NCI-H2107 treated with DMSO at 0.1 percent for 48 hours (cell line): ENCODE measurements at regions not wholly inside any gene's neighbourhood (a gene's known extent, or its start where the extent isn't known, plus 50 kb on each side); places are given as distances from the start of the nearest gene placed in this dataset.

Experiments used
- DNase-seq: peaks from one replicate; lab custom pipeline; 2025; ENCODE audit not compliant: unreplicated experiment; lab: John Stamatoyannopoulos, UW

- DNase-seq: no peak
Measured at GRCh38 chr7:85462671-85463070, 275.8 kb upstream of the SEMA3D start.

GRCh38 chr7:85457911-85458310 is 271.1 kb upstream of the SEMA3D start:
- no peak for DNase-seq

GRCh38 chr7:85456254-85456653 is 269.4 kb upstream of the SEMA3D start:
- no peak for DNase-seq

GRCh38 chr7:85454904-85455303 is 268.0 kb upstream of the SEMA3D start:
- DNase-seq: no peak

GRCh38 chr7:85452674-85453073 is 265.8 kb upstream of the SEMA3D start:
- no peak for DNase-seq

- no peak for DNase-seq
Measured at GRCh38 chr7:85449478-85449877, 262.6 kb upstream of the SEMA3D start.

- DNase-seq: no peak
Measured at GRCh38 chr7:85447004-85447403, 260.1 kb upstream of the SEMA3D start.

- DNase-seq: no peak
Measured at GRCh38 chr7:85426487-85426960, 239.7 kb upstream of the SEMA3D start.

GRCh38 chr7:85424298-85424697 is 237.4 kb upstream of the SEMA3D start:
- DNase-seq: no peak

GRCh38 chr7:85423209-85423895 is 236.5 kb upstream of the SEMA3D start:
- no peak for DNase-seq

- DNase-seq: no peak
Measured at GRCh38 chr7:85415743-85416142, 228.9 kb upstream of the SEMA3D start.

GRCh38 chr7:85413718-85414117 is 226.9 kb upstream of the SEMA3D start:
- DNase-seq: no peak

- DNase-seq: no peak
Measured at GRCh38 chr7:85412912-85413311, 226.1 kb upstream of the SEMA3D start.

GRCh38 chr7:85407391-85407790 is 220.5 kb upstream of the SEMA3D start:
- no peak for DNase-seq

- DNase-seq: peak; percentile 25
Measured at GRCh38 chr7:85405016-85405902, 218.4 kb upstream of the SEMA3D start.

- no peak for DNase-seq
Measured at GRCh38 chr7:85396676-85397075, 209.8 kb upstream of the SEMA3D start.

GRCh38 chr7:85392789-85393188 is 205.9 kb upstream of the SEMA3D start:
- no peak for DNase-seq

GRCh38 chr7:85392326-85392725 is 205.5 kb upstream of the SEMA3D start:
- no peak for DNase-seq

GRCh38 chr7:85386460-85386859 is 199.6 kb upstream of the SEMA3D start:
- no peak for DNase-seq

- DNase-seq: no peak
Measured at GRCh38 chr7:85384392-85384791, 197.5 kb upstream of the SEMA3D start.

- DNase-seq: no peak
Measured at GRCh38 chr7:85381212-85381611, 194.4 kb upstream of the SEMA3D start.

- DNase-seq: no peak
Measured at GRCh38 chr7:85376589-85376988, 189.7 kb upstream of the SEMA3D start.
